Hypothalamus (tissue), 51 donors: ENCODE measurements at regions not wholly inside any gene's neighbourhood (a gene's known extent, or its start where the extent isn't known, plus 50 kb on each side); places are given as distances from the start of the nearest gene placed in this dataset.

Source experiments
- DNase-seq, 51 donors: peaks; one replicate each; lab custom pipeline; 2025; lab: John Stamatoyannopoulos, UW

DNA sequence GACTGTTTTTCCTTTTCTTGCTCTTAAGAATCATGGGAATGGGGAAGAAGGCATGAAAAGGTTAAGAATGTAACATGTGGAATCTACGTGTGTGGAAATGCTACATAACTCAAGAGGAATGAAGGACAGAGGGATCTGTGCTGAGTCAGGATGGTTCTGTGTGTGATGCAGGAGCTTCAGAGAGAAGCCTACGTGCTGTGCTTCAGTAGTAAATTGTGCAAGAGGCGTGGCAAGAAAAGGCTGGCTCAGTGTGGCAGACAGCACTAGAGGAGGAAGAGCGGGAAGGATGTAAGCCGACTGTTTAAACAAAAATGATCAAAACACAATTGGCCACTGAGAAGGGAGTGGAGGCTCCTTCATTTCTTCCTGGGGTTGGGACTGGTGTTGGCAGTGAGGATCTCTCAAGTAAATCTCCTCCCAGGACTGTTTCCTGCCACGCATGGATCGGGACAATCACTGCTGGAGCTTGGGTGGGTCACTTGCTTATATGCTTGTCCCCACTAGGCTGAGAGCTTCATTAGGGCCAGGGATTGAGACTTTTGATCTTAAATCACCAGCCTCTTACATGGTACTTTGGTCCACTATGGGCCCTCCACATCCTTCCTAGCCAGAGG is 59.4 kb upstream of the BASP1 start:
- DNase-seq: no peak

DNA sequence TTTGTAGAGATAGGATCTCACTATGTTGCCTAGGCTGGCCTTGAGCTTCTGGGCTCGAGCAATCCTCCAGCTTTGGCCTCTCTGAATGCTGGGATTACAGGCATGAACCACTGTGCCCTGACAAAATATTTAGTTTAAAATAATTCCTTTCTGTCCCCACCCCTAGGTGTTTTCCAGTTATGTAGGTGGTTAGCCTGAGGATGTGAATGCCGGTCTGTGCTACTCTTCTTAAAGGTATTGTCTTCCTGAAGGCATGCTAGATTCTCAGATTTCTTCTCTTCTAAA is 56.7 kb upstream of the BASP1 start:
- DNase-seq: no peak

DNA sequence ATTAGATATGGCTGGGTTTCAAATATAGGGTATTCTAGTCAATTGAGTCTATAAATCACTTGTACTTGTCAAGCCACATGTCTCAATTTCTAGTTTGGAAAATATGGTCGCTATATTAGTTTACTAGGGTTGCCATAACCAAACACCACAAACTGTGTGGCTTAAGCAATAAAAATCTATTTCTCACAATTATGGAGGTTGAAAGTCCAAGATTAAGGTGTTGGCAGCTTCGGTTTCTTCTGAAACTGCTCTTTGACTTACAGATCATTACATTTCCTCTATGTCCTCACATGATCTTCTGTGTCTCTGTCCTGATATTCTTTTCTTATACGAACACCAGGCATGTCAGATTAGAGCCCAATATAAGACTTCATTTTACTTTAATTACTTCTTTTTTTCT is 55.8 kb upstream of the BASP1 start:
- no peak for DNase-seq

DNA sequence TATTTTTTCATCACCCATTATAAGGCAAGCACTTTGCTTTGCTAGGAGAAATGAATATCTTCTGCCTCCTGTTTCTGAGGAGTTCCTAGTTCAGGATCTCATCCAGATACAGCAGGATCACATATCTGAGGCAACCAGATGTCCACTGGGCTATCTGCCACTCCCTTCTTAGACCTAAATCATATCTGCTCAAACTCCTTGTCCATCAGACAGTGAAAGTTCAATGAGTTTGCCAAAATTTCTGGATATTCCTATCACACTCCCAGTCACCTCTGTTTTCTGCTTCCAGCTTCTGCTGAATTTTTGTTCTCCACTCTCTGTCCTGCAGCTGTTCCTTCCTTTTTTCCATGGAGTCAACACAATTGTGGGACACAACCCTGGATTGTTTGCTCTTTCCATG is 54.2 kb upstream of the BASP1 start:
- DNase-seq: no peak

DNA sequence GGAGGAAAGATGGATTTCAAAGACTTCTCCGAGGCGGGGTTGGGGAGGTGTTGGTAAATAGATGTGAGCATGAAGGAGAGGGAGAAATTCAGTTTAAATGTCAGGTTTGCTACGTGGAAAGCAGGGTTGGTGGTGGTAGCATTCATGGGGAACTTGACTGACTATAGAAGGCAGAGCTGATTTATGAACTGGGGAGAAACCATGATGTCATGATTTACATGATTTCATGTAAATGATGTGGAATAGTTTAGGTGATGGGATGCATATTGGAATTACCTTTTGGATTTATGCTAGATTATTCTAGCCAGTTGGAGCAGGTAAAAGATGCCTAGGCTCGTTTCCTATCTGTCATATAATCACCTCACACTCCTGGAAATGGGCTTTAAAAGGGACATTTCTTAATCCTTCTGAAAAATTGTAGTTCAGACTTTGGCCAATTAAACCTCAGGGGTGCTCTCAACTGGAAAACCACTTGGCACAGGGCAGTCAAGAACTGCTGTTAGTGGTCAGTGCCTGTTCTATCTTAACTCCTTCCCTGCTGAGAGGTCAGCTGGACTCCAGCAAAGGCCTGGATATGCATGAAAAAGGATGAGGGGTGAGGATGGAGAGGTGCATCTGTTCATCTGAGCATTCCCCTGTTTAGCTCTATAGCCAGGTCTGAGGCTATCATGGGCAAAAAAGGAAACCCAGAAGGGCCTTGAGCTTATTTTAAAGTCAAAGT is 50.1 kb upstream of the BASP1 start:
- DNase-seq: no peak
